ENCODE measurements at regions not wholly inside any gene's neighbourhood (a gene's known extent, or its start where the extent isn't known, plus 50 kb on each side); places are given as distances from the start of the nearest gene placed in this dataset.
"Not testable (repeated sequence)": the region's sequence is repeated elsewhere in the genome, so short reads cannot be mapped to it uniquely, and the experiment has no call there.

- no peak for TF ChIP-seq CTCF (conservative IDR thresholded peaks at IDR 0.05)
- no peak for TF ChIP-seq ZFX (IDR thresholded peaks at IDR 0.05)
- no peak overlapping the region for H3K27ac ChIP-seq
These were observed 193.7 kb downstream of the OSTF1 start for GRCh38 chr9:75282047-75282446.

GRCh38 chr9:75289332-75289731 lies 201.0 kb downstream of the OSTF1 start:
- H3K27ac ChIP-seq: no peak overlapping the region
- no peak for TF ChIP-seq ZFX (IDR thresholded peaks at IDR 0.05)
- no peak for TF ChIP-seq CTCF (conservative IDR thresholded peaks at IDR 0.05)

- peak; percentile 39 for TF ChIP-seq CTCF (conservative IDR thresholded peaks at IDR 0.05)
- TF ChIP-seq ZFX (IDR thresholded peaks at IDR 0.05): no peak
- no peak overlapping the region for H3K27ac ChIP-seq
These were observed 211.0 kb downstream of the OSTF1 start for GRCh38 chr9:75299324-75299723.

GRCh38 chr9:75333624-75334023 lies 245.3 kb downstream of the OSTF1 start:
- TF ChIP-seq ZFX (IDR thresholded peaks at IDR 0.05) (no peak), CTCF (conservative IDR thresholded peaks at IDR 0.05) (peak; percentile 38)
- no peak overlapping the region for H3K27ac ChIP-seq

- H3K27ac ChIP-seq: no peak overlapping the region
- TF ChIP-seq CTCF (conservative IDR thresholded peaks at IDR 0.05) (no peak), ZFX (IDR thresholded peaks at IDR 0.05) (no peak)
These were observed 270.5 kb downstream of the OSTF1 start for GRCh38 chr9:75358846-75359245.

- TF ChIP-seq ZFX (IDR thresholded peaks at IDR 0.05) (no peak), CTCF (conservative IDR thresholded peaks at IDR 0.05) (no peak)
- no peak overlapping the region for H3K27ac ChIP-seq
These were observed 271.3 kb downstream of the OSTF1 start for GRCh38 chr9:75359638-75360037.

- TF ChIP-seq ZFX (IDR thresholded peaks at IDR 0.05) (no peak), CTCF (conservative IDR thresholded peaks at IDR 0.05) (no peak)
- no peak overlapping the region for H3K27ac ChIP-seq
These were observed 271.9 kb downstream of the OSTF1 start for GRCh38 chr9:75360252-75360651.

- H3K27ac ChIP-seq: not testable (repeated sequence)
These were observed 274.1 kb downstream of the OSTF1 start for GRCh38 chr9:75362446-75362845.
